GM13976 (cell line): ENCODE measurements at regions not wholly inside any gene's neighbourhood (a gene's known extent, or its start where the extent isn't known, plus 50 kb on each side); places are given as distances from the start of the nearest gene placed in this dataset.

Experiments used
- DNase-seq: peaks from one replicate; pipeline ENCODE4 v3.0.0; 2012; ENCODE audit warnings: low spot score
- in situ Hi-C: fragments of 300-500 bp; cut with MboI; formaldehyde crosslinking; loops from one replicate; pipeline ENCODE4 v1.12.0; 2022; ENCODE audit warnings: low sequenced_read_pairs, mixed read lengths, inconsistent platforms; ENCODE audit not compliant: unreplicated experiment
- TF ChIP-seq, protein P1 (sequence below): IDR thresholded peaks from 2 replicates; pipeline ENCODE4 v1.5.1; 2012; ENCODE audit warnings: borderline replicate concordance, mild to moderate bottlenecking; ENCODE audit not compliant: insufficient read depth; ENCODE audit errors: extremely low read depth, missing control alignments, control extremely low read depth

- in situ Hi-C loops = no loop called here
- DNase-seq = no peak
- TF ChIP-seq, protein P1, sequence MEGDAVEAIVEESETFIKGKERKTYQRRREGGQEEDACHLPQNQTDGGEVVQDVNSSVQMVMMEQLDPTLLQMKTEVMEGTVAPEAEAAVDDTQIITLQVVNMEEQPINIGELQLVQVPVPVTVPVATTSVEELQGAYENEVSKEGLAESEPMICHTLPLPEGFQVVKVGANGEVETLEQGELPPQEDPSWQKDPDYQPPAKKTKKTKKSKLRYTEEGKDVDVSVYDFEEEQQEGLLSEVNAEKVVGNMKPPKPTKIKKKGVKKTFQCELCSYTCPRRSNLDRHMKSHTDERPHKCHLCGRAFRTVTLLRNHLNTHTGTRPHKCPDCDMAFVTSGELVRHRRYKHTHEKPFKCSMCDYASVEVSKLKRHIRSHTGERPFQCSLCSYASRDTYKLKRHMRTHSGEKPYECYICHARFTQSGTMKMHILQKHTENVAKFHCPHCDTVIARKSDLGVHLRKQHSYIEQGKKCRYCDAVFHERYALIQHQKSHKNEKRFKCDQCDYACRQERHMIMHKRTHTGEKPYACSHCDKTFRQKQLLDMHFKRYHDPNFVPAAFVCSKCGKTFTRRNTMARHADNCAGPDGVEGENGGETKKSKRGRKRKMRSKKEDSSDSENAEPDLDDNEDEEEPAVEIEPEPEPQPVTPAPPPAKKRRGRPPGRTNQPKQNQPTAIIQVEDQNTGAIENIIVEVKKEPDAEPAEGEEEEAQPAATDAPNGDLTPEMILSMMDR = no peak
Measured at GRCh38 chr9:95772320-95773052, 103.0 kb upstream of the ERCC6L2 start.

DNA sequence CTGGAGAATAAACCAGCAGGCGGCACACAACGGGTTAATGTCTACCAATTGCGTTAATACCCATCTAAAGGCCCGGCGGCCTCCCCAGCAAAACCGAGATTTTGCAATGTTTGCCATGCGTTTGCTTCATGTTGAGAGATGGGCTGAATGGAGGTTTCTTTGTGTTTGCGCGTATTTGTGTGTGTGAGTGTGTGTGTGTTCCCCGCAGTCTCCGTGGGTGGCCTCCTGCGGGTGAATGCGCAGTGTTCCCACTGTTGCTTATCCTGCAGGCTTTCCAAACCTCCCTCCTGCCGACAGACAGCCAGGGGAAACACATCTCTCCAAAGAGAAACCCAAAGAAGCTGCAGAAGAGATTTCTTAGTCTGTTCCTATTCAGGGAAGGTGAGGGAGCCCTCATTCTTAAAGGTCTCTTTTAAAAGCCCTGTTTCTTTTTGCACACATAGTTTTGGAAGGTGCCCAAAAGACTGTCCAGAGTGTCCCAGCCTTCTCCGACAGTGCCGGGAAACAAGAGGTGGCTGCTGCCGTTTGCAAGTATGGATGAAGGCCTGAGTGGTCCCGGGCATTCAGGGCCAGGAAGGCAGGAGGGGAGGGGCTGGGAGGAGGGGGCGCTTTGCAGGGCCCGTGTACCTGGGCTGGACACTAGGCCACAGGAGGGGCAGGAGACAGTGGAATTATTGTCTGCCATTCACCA, 103.8 kb upstream of the ERCC6L2 start:
- in situ Hi-C loops = no loop called here
- DNase-seq = no peak
- TF ChIP-seq, protein P1 = no peak

GRCh38 chr9:95770653-95771131, 104.8 kb upstream of the ERCC6L2 start:
- TF ChIP-seq, protein P1 = no peak
- DNase-seq = no peak
- in situ Hi-C loops = no loop called here

DNA sequence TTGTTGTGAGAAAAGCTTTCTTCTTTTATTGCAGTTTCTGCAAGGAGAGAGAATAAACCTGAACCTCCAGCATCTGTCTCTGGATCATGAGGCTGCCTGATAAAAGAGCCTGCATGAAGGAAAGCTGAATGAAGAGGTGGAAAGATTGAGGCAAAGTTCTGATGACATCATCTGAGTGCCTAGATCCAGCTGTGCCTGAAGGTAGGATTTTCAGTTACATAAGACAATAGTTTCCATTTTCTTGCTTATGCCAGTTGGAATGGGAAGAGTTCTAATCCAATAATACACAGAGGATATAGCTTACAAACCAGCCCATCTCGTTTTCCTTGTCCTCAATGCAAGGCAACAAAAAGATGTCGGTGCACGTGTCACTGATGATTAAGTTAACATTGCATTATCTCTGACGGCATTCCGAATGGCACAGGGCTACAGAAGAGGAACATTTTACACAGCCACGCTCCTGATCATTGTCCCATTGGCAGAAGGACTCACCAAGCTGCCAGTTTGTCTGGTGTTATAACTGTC, 105.5 kb upstream of the ERCC6L2 start:
- in situ Hi-C loops = no loop called here
- DNase-seq = no peak
- TF ChIP-seq, protein P1 = no peak

GRCh38 chr9:95769473-95769872, 106.0 kb upstream of the ERCC6L2 start:
- TF ChIP-seq, protein P1 = no peak
- in situ Hi-C loops = no loop called here
- no peak for DNase-seq

DNA sequence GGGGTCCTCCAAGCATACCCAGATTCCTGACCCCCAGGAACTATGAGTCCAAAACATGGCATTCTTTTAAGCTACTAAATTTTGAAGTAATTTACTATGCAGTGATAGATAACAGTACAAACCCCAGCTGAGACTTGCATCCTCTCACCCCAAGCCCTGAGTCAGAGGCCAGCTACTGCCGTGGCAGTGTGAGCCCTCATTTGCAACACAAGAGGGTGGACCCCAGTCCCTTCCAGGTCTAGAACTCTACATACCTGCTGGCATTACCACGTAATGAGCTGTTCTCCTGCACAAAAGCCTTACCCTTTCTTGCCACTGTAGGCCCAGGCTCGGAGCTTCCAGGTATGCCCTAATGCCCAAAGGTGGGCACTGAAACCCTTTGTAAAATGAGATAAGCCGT, 108.6 kb upstream of the ERCC6L2 start:
- DNase-seq = no peak
- TF ChIP-seq, protein P1 = no peak
- in situ Hi-C loops = no loop called here
